ENCODE measurements at regions not wholly inside any gene's neighbourhood (a gene's known extent, or its start where the extent isn't known, plus 50 kb on each side); places are given as distances from the start of the nearest gene placed in this dataset.

GRCh38 chr4:163582703-163583102 is 88.2 kb downstream of the TMA16 start:
- no peak for DNase-seq

GRCh38 chr4:163587867-163588266 is 93.4 kb downstream of the TMA16 start:
- DNase-seq, result peak in 1 of 2 donors; percentile 75

GRCh38 chr4:163588532-163588931 is 94.0 kb downstream of the TMA16 start:
- no peak for DNase-seq

- no peak for DNase-seq
Observed at GRCh38 chr4:163590103-163590502, 95.6 kb downstream of the TMA16 start.

- DNase-seq, result no peak
Observed at GRCh38 chr4:163590619-163591264, 96.3 kb downstream of the TMA16 start.

GRCh38 chr4:163591614-163592020 is 97.1 kb downstream of the TMA16 start:
- peak in 1 of 2 donors; percentile 82 for DNase-seq

- DNase-seq, result no peak
Observed at GRCh38 chr4:163592212-163592611, 97.7 kb downstream of the TMA16 start.

- peak in 1 of 2 donors; percentile 50 for DNase-seq
Observed at GRCh38 chr4:163595580-163595979, 101.1 kb downstream of the TMA16 start.

GRCh38 chr4:163598028-163598427 is 103.5 kb downstream of the TMA16 start:
- DNase-seq, result no peak

GRCh38 chr4:163598489-163598888 is 104.0 kb downstream of the TMA16 start:
- no peak for DNase-seq

- peak in 1 of 2 donors; percentile 40 for DNase-seq
Observed at GRCh38 chr4:163600727-163601126, 106.2 kb downstream of the TMA16 start.

GRCh38 chr4:163603257-163603656 is 108.8 kb downstream of the TMA16 start:
- DNase-seq, result no peak

GRCh38 chr4:163606896-163607691 is 112.6 kb downstream of the TMA16 start:
- DNase-seq, result peak in 1 of 2 donors; percentile 82

- no peak for DNase-seq
Observed at GRCh38 chr4:163609019-163609418, 114.5 kb downstream of the TMA16 start.

GRCh38 chr4:163610648-163611047 is 116.2 kb downstream of the TMA16 start:
- no peak for DNase-seq

- peak in 1 of 2 donors; percentile 40 for DNase-seq
Observed at GRCh38 chr4:163611182-163611581, 116.7 kb downstream of the TMA16 start.

GRCh38 chr4:163611784-163612445 is 117.4 kb downstream of the TMA16 start:
- DNase-seq, result no peak

- no peak for DNase-seq
Observed at GRCh38 chr4:163612762-163613161, 118.3 kb downstream of the TMA16 start.

GRCh38 chr4:163613383-163613782 is 118.9 kb downstream of the TMA16 start:
- DNase-seq, result peak in 1 of 2 donors; percentile 66

GRCh38 chr4:163614866-163615265 is 120.4 kb downstream of the TMA16 start:
- DNase-seq, result no peak

GRCh38 chr4:163618845-163619244 is 124.4 kb downstream of the TMA16 start:
- DNase-seq, result no peak

- no peak for DNase-seq
Observed at GRCh38 chr4:163620738-163621137, 126.2 kb downstream of the TMA16 start.

GRCh38 chr4:163621821-163622220 is 127.3 kb downstream of the TMA16 start:
- DNase-seq, result no peak
